Panc1 (cell line): ENCODE measurements at regions not wholly inside any gene's neighbourhood (a gene's known extent, or its start where the extent isn't known, plus 50 kb on each side); places are given as distances from the start of the nearest gene placed in this dataset.

Source experiments
- ATAC-seq: fragments of 200-7000 bp; cut with Tn5 transposase; 2 replicates; pipeline ENCODE4 v1.9.1; 2020; ENCODE audit warnings: mild to moderate bottlenecking, moderate library complexity
- BruUV-seq: library from RNA; stranded (reverse); fragments of 400-500 nt; replicated peaks from 2 replicates; lab custom pipeline; 2021; lab: Mats Ljungman, UMichigan
- CTCF ChIA-PET: fragments of 300-600 bp; sonication (Branson Sonifier 250); formaldehyde crosslinking; loops from one replicate; lab custom pipeline; 2022; ENCODE audit warnings: antibody characterized with exemption; lab: Charles Lee
- POLR2A ChIA-PET: fragments of 300-600 bp; sonication (Branson Sonifier 250); formaldehyde crosslinking; loops from one replicate; lab custom pipeline; 2022; ENCODE audit warnings: antibody characterized with exemption; lab: Charles Lee
- DNase-seq: peaks from one replicate; pipeline ENCODE4 v3.0.0-alpha.2; 2010; ENCODE audit warnings: low read depth, low spot score
- H3K27ac ChIP-seq: 2 replicates; pipeline ENCODE4 v1.5.1; 2011; ENCODE audit warnings: mild to moderate bottlenecking, low read length, inconsistent platforms
- H3K27me3 ChIP-seq: fragments of 200-500 bp; sonication (Bioruptor generic); 2 replicates; pipeline ENCODE4 v1.6.0; 2014; ENCODE audit warnings: low read length, inconsistent platforms; ENCODE audit not compliant: control insufficient read depth, insufficient read depth
- H3K36me3 ChIP-seq: fragments of 200-500 bp; sonication (Bioruptor generic); 2 replicates; pipeline ENCODE4 v1.5.1; 2014; ENCODE audit warnings: inconsistent platforms, mild to moderate bottlenecking, low read length, moderate library complexity; ENCODE audit not compliant: control insufficient read depth, insufficient read depth
- H3K4me1 ChIP-seq: 2 replicates; pipeline ENCODE4 v1.5.1; 2011; ENCODE audit warnings: inconsistent platforms, mild to moderate bottlenecking, low read length, moderate library complexity; ENCODE audit not compliant: control insufficient read depth, insufficient read depth
- H3K4me3 ChIP-seq, 2 experiments: 2 replicates each; pipeline ENCODE4 v1.5.1; 2011 to 2012; ENCODE audit warnings: low read depth in 2 of 2, low read length in 2 of 2, mild to moderate bottlenecking in 2 of 2, inconsistent platforms in 1 of 2, moderate library complexity in 1 of 2
- H3K9me3 ChIP-seq: fragments of 200-500 bp; sonication (Bioruptor generic); 2 replicates; pipeline ENCODE4 v1.5.1; 2014; ENCODE audit warnings: low read depth, mild to moderate bottlenecking, inconsistent platforms, low read length, moderate library complexity; ENCODE audit not compliant: control insufficient read depth, insufficient read depth
- CTCF ChIP-seq: fragments of 450-650 bp; IDR thresholded peaks from 2 replicates; pipeline ENCODE4 v1.5.1; 2017; ENCODE audit warnings: mild to moderate bottlenecking
- POLR2AphosphoS5 ChIP-seq: IDR thresholded peaks from 2 replicates; pipeline ENCODE4 v1.6.1; 2012; ENCODE audit warnings: mild to moderate bottlenecking, low read depth, low read length, moderate library complexity
- REST ChIP-seq, 2 experiments: IDR thresholded peaks; 2 replicates each; pipeline ENCODE4 v1.6.1; 2011 to 2012; ENCODE audit warnings: low read depth in 2 of 2, control low read depth in 1 of 2, low read length in 1 of 2, mild to moderate bottlenecking in 1 of 2, moderate library complexity in 1 of 2; ENCODE audit not compliant: insufficient read depth in 1 of 2
- SIN3A ChIP-seq: IDR thresholded peaks from 2 replicates; pipeline ENCODE4 v1.6.1; 2012; ENCODE audit warnings: low read depth, mild to moderate bottlenecking, low read length, moderate library complexity, borderline replicate concordance; ENCODE audit not compliant: insufficient read depth
- TCF7L2 ChIP-seq: IDR thresholded peaks from 2 replicates; pipeline ENCODE4 v1.6.1; 2011; ENCODE audit warnings: mild to moderate bottlenecking, low read depth, low read length, inconsistent platforms
- in situ Hi-C: cut with HindIII; loops from 2 replicates; pipeline ENCODE4 v1.10.0; 2016; ENCODE audit warnings: low sequenced_read_pairs, low pct_unique_long_range_greater_than_20kb
- intact Hi-C: fragments of 100-400 bp; cut with micrococcal nuclease; formaldehyde crosslinking; loops from one replicate; pipeline ENCODE4 v1.10.0; 2022; ENCODE audit not compliant: unreplicated experiment

GRCh38 chr5:165393839-165394238 lies 1888.4 kb downstream of the MAT2B start:
- DNase-seq (no peak), ATAC-seq (no peak)
- intact Hi-C loops (no loop called here), in situ Hi-C loops (no loop called here)
- Histone ChIP-seq H3K27ac (no peak overlapping the region), H3K36me3 (no peaks in the 10 kb centered on the region), H3K27me3 (no peaks in the 10 kb centered on the region), H3K9me3 (no peaks in the 10 kb centered on the region), H3K4me3 (no peak overlapping the region), H3K4me1 (no peaks in the 10 kb centered on the region)
- ChIA-PET POLR2A (no interaction called here), CTCF (no interaction called here)
- no peak for TF ChIP-seq REST (IDR thresholded peaks at IDR 0.05; ENCODE audit: insufficient read depth in 1 of 2, low read depth in 2 of 2, low read length in 1 of 2)
- TF ChIP-seq POLR2AphosphoS5, result no peak
- TF ChIP-seq CTCF, result no peak
- TF ChIP-seq SIN3A, result no peak
- TF ChIP-seq TCF7L2, result no peak
- BruUV-seq, result no TSS peak

GRCh38 chr5:165397516-165397915 lies 1892.1 kb downstream of the MAT2B start:
- ATAC-seq, result no peak
- Histone ChIP-seq H3K36me3 (no peaks in the 10 kb centered on the region), H3K4me1 (no peaks in the 10 kb centered on the region), H3K9me3 (no peaks in the 10 kb centered on the region), H3K27me3 (no peaks in the 10 kb centered on the region), H3K4me3 (no peak overlapping the region), H3K27ac (no peak overlapping the region)
- no peak for TF ChIP-seq SIN3A
- TF ChIP-seq REST (IDR thresholded peaks at IDR 0.05; ENCODE audit: insufficient read depth in 1 of 2, low read depth in 2 of 2, low read length in 1 of 2), result no peak
- no peak for TF ChIP-seq POLR2AphosphoS5
- no peak for TF ChIP-seq TCF7L2
- no peak for TF ChIP-seq CTCF
- BruUV-seq, result no TSS peak
- ChIA-PET CTCF (no interaction called here), POLR2A (no interaction called here)
- DNase-seq, result no peak
- in situ Hi-C loops (no loop called here), intact Hi-C loops (no loop called here)
